ENCODE measurements at regions not wholly inside any gene's neighbourhood (a gene's known extent, or its start where the extent isn't known, plus 50 kb on each side); places are given as distances from the start of the nearest gene placed in this dataset.

GRCh38 chr20:56911946-56912345, 282.8 kb downstream of the TFAP2C start:
- no peak overlapping the region for H3K27ac ChIP-seq (ENCODE audit: low read length)
- no peak for TF ChIP-seq POLR2AphosphoS5 (IDR thresholded peaks at IDR 0.05)
- TF ChIP-seq REST (IDR thresholded peaks at IDR 0.05; ENCODE audit: borderline replicate concordance): no peak
- no peak for TF ChIP-seq MXI1 (conservative IDR thresholded peaks at IDR 0.05; ENCODE audit: poor library complexity, severe bottlenecking)
- TF ChIP-seq EP300 (conservative IDR thresholded peaks at IDR 0.05; ENCODE audit: poor library complexity, severe bottlenecking): no peak
- TF ChIP-seq EZH2 (IDR thresholded peaks at IDR 0.05; ENCODE audit: borderline replicate concordance, insufficient read depth, low read length, poor library complexity, severe bottlenecking): no peak
- no peak for TF ChIP-seq RAD21 (conservative IDR thresholded peaks at IDR 0.05)
- no peak for TF ChIP-seq TAF1 (IDR thresholded peaks at IDR 0.05; ENCODE audit: low read depth)
- TF ChIP-seq CTCF (IDR thresholded peaks at IDR 0.05; ENCODE audit: poor library complexity, severe bottlenecking): no peak
- TF ChIP-seq SMC3 (conservative IDR thresholded peaks at IDR 0.05; ENCODE audit: poor library complexity): no peak
- no peaks in the 10 kb centered on the region for H3K36me3 ChIP-seq (ENCODE audit: insufficient read depth, low read length)
- no peaks in the 10 kb centered on the region for H3K9me2 ChIP-seq (ENCODE audit: insufficient read depth, low read length)
- no peak overlapping the region for H2AFZ ChIP-seq (ENCODE audit: low read depth, low read length)
- no peak overlapping the region for H3K9ac ChIP-seq (ENCODE audit: low read length)
- H3K9me3 ChIP-seq (ENCODE audit: low read length): no peaks in the 10 kb centered on the region
- no peak overlapping the region for H3K4me2 ChIP-seq (ENCODE audit: low read length)
- H3K79me2 ChIP-seq (replicated peaks; ENCODE audit: insufficient read depth, low read length): no peaks in the 10 kb centered on the region
- H3K27me3 ChIP-seq (ENCODE audit: insufficient read depth, low read depth, low read length): peaks cover 7% of the 10 kb centered on the region
- no peaks in the 10 kb centered on the region for H3F3A ChIP-seq (ENCODE audit: insufficient read depth, low read length, poor library complexity, severe bottlenecking)
- no peaks in the 10 kb centered on the region for H4K20me1 ChIP-seq (ENCODE audit: insufficient read depth)
- no peak overlapping the region for H3K4me3 ChIP-seq (ENCODE audit: low read length)

GRCh38 chr20:56914532-56914931, 285.4 kb downstream of the TFAP2C start:
- Histone ChIP-seq H3K9ac (ENCODE audit: low read length) (no peak overlapping the region), H3K4me3 (ENCODE audit: low read length) (no peak overlapping the region), H2AFZ (ENCODE audit: low read depth, low read length) (no peak overlapping the region), H3K9me2 (ENCODE audit: insufficient read depth, low read length) (no peaks in the 10 kb centered on the region), H3K27ac (ENCODE audit: low read length) (no peak overlapping the region), H3K4me2 (ENCODE audit: low read length) (no peak overlapping the region), H3K9me3 (ENCODE audit: low read length) (no peaks in the 10 kb centered on the region), H3K27me3 (ENCODE audit: insufficient read depth, low read depth, low read length) (peaks cover 16% of the 10 kb centered on the region), H3F3A (ENCODE audit: insufficient read depth, low read length, poor library complexity, severe bottlenecking) (no peaks in the 10 kb centered on the region), H3K36me3 (ENCODE audit: insufficient read depth, low read length) (no peaks in the 10 kb centered on the region), H3K79me2 (replicated peaks; ENCODE audit: insufficient read depth, low read length) (no peaks in the 10 kb centered on the region), H4K20me1 (ENCODE audit: insufficient read depth) (no peaks in the 10 kb centered on the region)
- TF ChIP-seq EP300 (conservative IDR thresholded peaks at IDR 0.05; ENCODE audit: poor library complexity, severe bottlenecking): no peak
- no peak for TF ChIP-seq RAD21 (conservative IDR thresholded peaks at IDR 0.05)
- TF ChIP-seq CTCF (IDR thresholded peaks at IDR 0.05; ENCODE audit: poor library complexity, severe bottlenecking): no peak
- TF ChIP-seq SMC3 (conservative IDR thresholded peaks at IDR 0.05; ENCODE audit: poor library complexity): no peak
- no peak for TF ChIP-seq REST (IDR thresholded peaks at IDR 0.05; ENCODE audit: borderline replicate concordance)
- no peak for TF ChIP-seq MXI1 (conservative IDR thresholded peaks at IDR 0.05; ENCODE audit: poor library complexity, severe bottlenecking)
- TF ChIP-seq TAF1 (IDR thresholded peaks at IDR 0.05; ENCODE audit: low read depth): no peak
- TF ChIP-seq EZH2 (IDR thresholded peaks at IDR 0.05; ENCODE audit: borderline replicate concordance, insufficient read depth, low read length, poor library complexity, severe bottlenecking): no peak
- TF ChIP-seq POLR2AphosphoS5 (IDR thresholded peaks at IDR 0.05): no peak
